ENCODE measurements at regions not wholly inside any gene's neighbourhood (a gene's known extent, or its start where the extent isn't known, plus 50 kb on each side); places are given as distances from the start of the nearest gene placed in this dataset.

DNA sequence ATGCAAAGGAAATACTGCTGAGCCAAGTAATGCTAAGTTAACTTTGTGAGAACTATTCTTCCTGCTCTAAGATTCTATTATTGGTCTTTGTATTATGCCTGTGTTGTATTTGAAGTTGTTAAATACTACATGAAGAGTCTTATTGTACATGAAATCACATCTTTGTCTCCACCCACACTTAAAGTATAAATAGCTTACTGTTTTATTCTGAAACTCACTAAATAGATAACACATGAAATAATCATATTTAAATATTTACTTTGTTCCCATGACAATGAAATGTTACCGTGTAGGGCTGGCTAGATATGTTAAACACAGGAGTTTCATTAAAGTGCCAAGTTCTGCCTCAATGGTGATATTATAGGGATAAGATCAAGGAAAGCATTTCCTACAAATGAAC is 562.1 kb upstream of the ATXN8OS start:
- TF ChIP-seq TOX (CRISPR knock-in tag; IDR thresholded peaks at IDR 0.05; ENCODE audit: borderline replicate concordance) (no peak), OSR1 (CRISPR knock-in tag; IDR thresholded peaks at IDR 0.05) (no peak), ZNF70 (CRISPR knock-in tag; IDR thresholded peaks at IDR 0.05) (no peak), TCF4 (CRISPR knock-in tag; IDR thresholded peaks at IDR 0.05; ENCODE audit: borderline replicate concordance) (no peak)
- TF ChIP-seq, protein P1, sequence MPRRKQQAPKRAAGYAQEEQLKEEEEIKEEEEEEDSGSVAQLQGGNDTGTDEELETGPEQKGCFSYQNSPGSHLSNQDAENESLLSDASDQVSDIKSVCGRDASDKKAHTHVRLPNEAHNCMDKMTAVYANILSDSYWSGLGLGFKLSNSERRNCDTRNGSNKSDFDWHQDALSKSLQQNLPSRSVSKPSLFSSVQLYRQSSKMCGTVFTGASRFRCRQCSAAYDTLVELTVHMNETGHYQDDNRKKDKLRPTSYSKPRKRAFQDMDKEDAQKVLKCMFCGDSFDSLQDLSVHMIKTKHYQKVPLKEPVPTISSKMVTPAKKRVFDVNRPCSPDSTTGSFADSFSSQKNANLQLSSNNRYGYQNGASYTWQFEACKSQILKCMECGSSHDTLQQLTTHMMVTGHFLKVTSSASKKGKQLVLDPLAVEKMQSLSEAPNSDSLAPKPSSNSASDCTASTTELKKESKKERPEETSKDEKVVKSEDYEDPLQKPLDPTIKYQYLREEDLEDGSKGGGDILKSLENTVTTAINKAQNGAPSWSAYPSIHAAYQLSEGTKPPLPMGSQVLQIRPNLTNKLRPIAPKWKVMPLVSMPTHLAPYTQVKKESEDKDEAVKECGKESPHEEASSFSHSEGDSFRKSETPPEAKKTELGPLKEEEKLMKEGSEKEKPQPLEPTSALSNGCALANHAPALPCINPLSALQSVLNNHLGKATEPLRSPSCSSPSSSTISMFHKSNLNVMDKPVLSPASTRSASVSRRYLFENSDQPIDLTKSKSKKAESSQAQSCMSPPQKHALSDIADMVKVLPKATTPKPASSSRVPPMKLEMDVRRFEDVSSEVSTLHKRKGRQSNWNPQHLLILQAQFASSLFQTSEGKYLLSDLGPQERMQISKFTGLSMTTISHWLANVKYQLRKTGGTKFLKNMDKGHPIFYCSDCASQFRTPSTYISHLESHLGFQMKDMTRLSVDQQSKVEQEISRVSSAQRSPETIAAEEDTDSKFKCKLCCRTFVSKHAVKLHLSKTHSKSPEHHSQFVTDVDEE (CRISPR knock-in tag; IDR thresholded peaks at IDR 0.05): no peak
- TF ChIP-seq, protein P2, sequence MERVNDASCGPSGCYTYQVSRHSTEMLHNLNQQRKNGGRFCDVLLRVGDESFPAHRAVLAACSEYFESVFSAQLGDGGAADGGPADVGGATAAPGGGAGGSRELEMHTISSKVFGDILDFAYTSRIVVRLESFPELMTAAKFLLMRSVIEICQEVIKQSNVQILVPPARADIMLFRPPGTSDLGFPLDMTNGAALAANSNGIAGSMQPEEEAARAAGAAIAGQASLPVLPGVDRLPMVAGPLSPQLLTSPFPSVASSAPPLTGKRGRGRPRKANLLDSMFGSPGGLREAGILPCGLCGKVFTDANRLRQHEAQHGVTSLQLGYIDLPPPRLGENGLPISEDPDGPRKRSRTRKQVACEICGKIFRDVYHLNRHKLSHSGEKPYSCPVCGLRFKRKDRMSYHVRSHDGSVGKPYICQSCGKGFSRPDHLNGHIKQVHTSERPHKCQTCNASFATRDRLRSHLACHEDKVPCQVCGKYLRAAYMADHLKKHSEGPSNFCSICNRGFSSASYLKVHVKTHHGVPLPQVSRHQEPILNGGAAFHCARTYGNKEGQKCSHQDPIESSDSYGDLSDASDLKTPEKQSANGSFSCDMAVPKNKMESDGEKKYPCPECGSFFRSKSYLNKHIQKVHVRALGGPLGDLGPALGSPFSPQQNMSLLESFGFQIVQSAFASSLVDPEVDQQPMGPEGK (CRISPR knock-in tag; IDR thresholded peaks at IDR 0.05; ENCODE audit: borderline replicate concordance): no peak
